DND-41 (cell line): ENCODE measurements at regions not wholly inside any gene's neighbourhood (a gene's known extent, or its start where the extent isn't known, plus 50 kb on each side); places are given as distances from the start of the nearest gene placed in this dataset.
"Not testable (repeated sequence)": the region's sequence is repeated elsewhere in the genome, so short reads cannot be mapped to it uniquely, and the experiment has no call there.

Source experiments
- ATAC-seq: fragments of 200-7000 bp; cut with Tn5 transposase; 3 replicates; pipeline ENCODE4 v1.9.1; 2021; ENCODE audit warnings: low read depth; ENCODE audit not compliant: insufficient read depth
- DNase-seq: peaks from one replicate; pipeline ENCODE4 v3.0.0-alpha.2; 2020
- H2AFZ ChIP-seq: 2 replicates; pipeline ENCODE4 v1.6.0; 2012; ENCODE audit warnings: low read depth, low read length
- H3K27ac ChIP-seq: 2 replicates; pipeline ENCODE4 v1.5.1; 2012; ENCODE audit warnings: low read length, inconsistent platforms
- H3K27me3 ChIP-seq: fragments of 200-600 bp; sonication (generic); 2 replicates; pipeline ENCODE4 v1.6.0; 2012; ENCODE audit warnings: low read length, mild to moderate bottlenecking, inconsistent platforms; ENCODE audit not compliant: insufficient read depth, poor library complexity
- H3K36me3 ChIP-seq: 2 replicates; pipeline ENCODE4 v1.5.1; 2012; ENCODE audit warnings: low read length, inconsistent platforms; ENCODE audit not compliant: insufficient read depth
- H3K4me1 ChIP-seq: 2 replicates; pipeline ENCODE4 v1.5.1; 2012; ENCODE audit warnings: mild to moderate bottlenecking, low read length; ENCODE audit not compliant: insufficient read depth
- H3K4me2 ChIP-seq: 2 replicates; pipeline ENCODE4 v1.6.0; 2012; ENCODE audit warnings: mild to moderate bottlenecking, moderate library complexity, low read length, inconsistent platforms; ENCODE audit not compliant: insufficient read depth
- H3K4me3 ChIP-seq, 2 experiments: fragments of 200-600 bp in 1 of 2; shearing (Covaris generic) in 1 of 2; 2 replicates each; pipeline ENCODE4 v1.5.1; 2012 to 2016; ENCODE audit warnings: inconsistent platforms in 2 of 2, low read length in 2 of 2, mild to moderate bottlenecking in 2 of 2, low read depth in 1 of 2, moderate library complexity in 1 of 2
- H3K79me2 ChIP-seq: 2 replicates; pipeline ENCODE4 v1.6.0; 2012; ENCODE audit warnings: low read length, inconsistent platforms; ENCODE audit not compliant: insufficient read depth
- H3K9ac ChIP-seq: 2 replicates; pipeline ENCODE4 v1.6.0; 2012; ENCODE audit warnings: low read depth, mild to moderate bottlenecking, inconsistent platforms, low read length, moderate library complexity
- H3K9me3 ChIP-seq: 2 replicates; pipeline ENCODE4 v1.5.1; 2012; ENCODE audit warnings: low read length, moderate library complexity, mild to moderate bottlenecking, inconsistent platforms; ENCODE audit not compliant: insufficient read depth, severe bottlenecking
- H4K20me1 ChIP-seq: 2 replicates; pipeline ENCODE4 v1.6.0; 2012; ENCODE audit warnings: low read length; ENCODE audit not compliant: insufficient read depth
- CTCF ChIP-seq: IDR thresholded peaks from 2 replicates; pipeline ENCODE4 v1.5.1; 2012; ENCODE audit warnings: borderline replicate concordance, low read length, moderate library complexity, mild to moderate bottlenecking; ENCODE audit not compliant: poor library complexity, severe bottlenecking; ENCODE audit errors: extremely low read depth
- EZH2 ChIP-seq: IDR thresholded peaks from 3 replicates; pipeline ENCODE4 v1.6.1; 2012; ENCODE audit warnings: borderline replicate concordance, low read depth, mild to moderate bottlenecking, moderate library complexity, low read length, inconsistent platforms; ENCODE audit not compliant: severe bottlenecking

- no peak overlapping the region for H3K4me2 ChIP-seq
- no peak for TF ChIP-seq CTCF
- TF ChIP-seq EZH2, result no peak
- no peak overlapping the region for H3K9ac ChIP-seq
- H3K79me2 ChIP-seq, result no peaks in the 10 kb centered on the region
- H3K36me3 ChIP-seq, result no peaks in the 10 kb centered on the region
- 0 out of 2 replicates have a peak, but pooled peaks cover 4% of the 10 kb centered on the region for H3K4me1 ChIP-seq
- DNase-seq (no peak), ATAC-seq (no peak)
- no peak overlapping the region for H3K27ac ChIP-seq
- no peak overlapping the region for H2AFZ ChIP-seq
- peaks cover 3% of the 10 kb centered on the region for H3K27me3 ChIP-seq
- H3K9me3 ChIP-seq, result no peaks in the 10 kb centered on the region
- H3K4me3 ChIP-seq, result no peak overlapping the region
- no peaks in the 10 kb centered on the region for H4K20me1 ChIP-seq
Observed at GRCh38 chr11:121907379-121907778, 208.6 kb downstream of the BLID start.

DNA sequence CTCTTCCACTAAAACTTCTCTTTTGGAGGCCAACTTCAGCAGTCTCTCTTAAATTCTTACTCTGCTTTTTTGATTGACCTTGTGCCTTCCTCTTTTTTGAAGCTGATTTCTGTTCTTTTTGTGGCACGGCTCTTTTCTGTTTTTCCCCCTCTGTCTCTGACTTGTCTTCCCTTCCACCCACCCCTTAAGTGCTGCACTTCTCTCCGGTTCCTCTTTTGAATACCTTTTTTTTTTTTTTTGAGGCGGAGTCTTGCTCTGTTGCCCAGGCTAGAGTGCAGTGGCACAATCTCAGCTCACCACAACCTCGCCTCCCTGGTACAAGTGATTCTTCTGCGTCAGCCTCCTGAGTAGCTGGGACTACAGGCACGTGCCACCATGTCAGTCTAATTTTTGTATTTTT lies 211.9 kb downstream of the BLID start:
- Histone ChIP-seq H2AFZ (no peak overlapping the region), H3K36me3 (no peaks in the 10 kb centered on the region), H3K9ac (no peak overlapping the region), H4K20me1 (no peaks in the 10 kb centered on the region), H3K79me2 (no peaks in the 10 kb centered on the region), H3K9me3 (no peaks in the 10 kb centered on the region), H3K27ac (no peak overlapping the region), H3K4me3 (no peak overlapping the region), H3K27me3 (no peaks in the 10 kb centered on the region), H3K4me2 (no peak overlapping the region), H3K4me1 (0 out of 2 replicates have a peak, but pooled peaks cover 4% of the 10 kb centered on the region)
- TF ChIP-seq CTCF (no peak), EZH2 (no peak)
- DNase-seq (no peak), ATAC-seq (no peak)

- H3K27ac ChIP-seq, result no peak overlapping the region
- H2AFZ ChIP-seq, result no peak overlapping the region
- H3K9ac ChIP-seq, result no peak overlapping the region
- H3K4me1 ChIP-seq, result no peaks in the 10 kb centered on the region
- TF ChIP-seq EZH2 (no peak), CTCF (no peak)
- no peaks in the 10 kb centered on the region for H3K9me3 ChIP-seq
- no peak for DNase-seq
- H3K4me2 ChIP-seq, result no peak overlapping the region
- H3K27me3 ChIP-seq, result no peaks in the 10 kb centered on the region
- ATAC-seq, result no peak
- no peak overlapping the region for H3K4me3 ChIP-seq
- H3K36me3 ChIP-seq, result no peaks in the 10 kb centered on the region
- H4K20me1 ChIP-seq, result no peaks in the 10 kb centered on the region
- no peaks in the 10 kb centered on the region for H3K79me2 ChIP-seq
Observed at GRCh38 chr11:121901886-121902285, 214.1 kb downstream of the BLID start.

GRCh38 chr11:121901417-121901816 lies 214.6 kb downstream of the BLID start:
- H3K9me3 ChIP-seq, H3K79me2 ChIP-seq, H3K4me1 ChIP-seq, H4K20me1 ChIP-seq, H3K27me3 ChIP-seq, H3K36me3 ChIP-seq, H3K4me3 ChIP-seq, H2AFZ ChIP-seq, H3K9ac ChIP-seq, DNase-seq, H3K4me2 ChIP-seq, ATAC-seq, H3K27ac ChIP-seq: not testable (repeated sequence)
